GM18861 (cell line): ENCODE measurements at regions not wholly inside any gene's neighbourhood (a gene's known extent, or its start where the extent isn't known, plus 50 kb on each side); places are given as distances from the start of the nearest gene placed in this dataset.
"Not testable (repeated sequence)": the region's sequence is repeated elsewhere in the genome, so short reads cannot be mapped to it uniquely, and the experiment has no call there.

Experiments used
- ATAC-seq: cut with Tn5 transposase; IDR thresholded peaks from one replicate; pipeline ENCODE4 v1.9.1; 2021; ENCODE audit not compliant: unreplicated experiment

- no peak for ATAC-seq
Measured at GRCh38 chr4:1531683-1532548, 125.7 kb upstream of the NKX1-1 start.

- ATAC-seq = no peak
Measured at GRCh38 chr4:1530356-1530755, 124.1 kb upstream of the NKX1-1 start.

GRCh38 chr4:1524761-1525160 is 118.5 kb upstream of the NKX1-1 start:
- ATAC-seq = no peak

- ATAC-seq = no peak
Measured at GRCh38 chr4:1523907-1524636, 117.8 kb upstream of the NKX1-1 start.

DNA sequence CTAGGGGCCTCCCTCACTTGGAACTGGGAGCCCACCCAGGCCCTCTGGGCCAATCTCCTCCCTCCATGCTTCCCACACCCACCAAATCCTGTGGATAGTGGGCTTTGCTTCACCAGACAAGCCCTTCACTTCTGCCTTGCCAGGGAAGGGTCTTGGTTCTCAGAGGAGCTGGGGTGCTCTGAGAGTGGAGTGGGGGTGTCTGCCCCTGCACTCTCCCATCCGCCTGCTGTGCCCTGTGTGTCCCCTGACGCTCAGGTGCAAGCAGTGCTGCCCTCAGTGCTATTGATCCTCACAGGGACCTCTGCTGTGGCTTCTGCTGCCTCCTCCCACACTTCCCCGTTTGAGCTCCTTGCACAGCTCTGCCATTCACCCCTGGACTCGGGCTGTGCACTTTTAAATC is 117.3 kb upstream of the NKX1-1 start:
- ATAC-seq = no peak

DNA sequence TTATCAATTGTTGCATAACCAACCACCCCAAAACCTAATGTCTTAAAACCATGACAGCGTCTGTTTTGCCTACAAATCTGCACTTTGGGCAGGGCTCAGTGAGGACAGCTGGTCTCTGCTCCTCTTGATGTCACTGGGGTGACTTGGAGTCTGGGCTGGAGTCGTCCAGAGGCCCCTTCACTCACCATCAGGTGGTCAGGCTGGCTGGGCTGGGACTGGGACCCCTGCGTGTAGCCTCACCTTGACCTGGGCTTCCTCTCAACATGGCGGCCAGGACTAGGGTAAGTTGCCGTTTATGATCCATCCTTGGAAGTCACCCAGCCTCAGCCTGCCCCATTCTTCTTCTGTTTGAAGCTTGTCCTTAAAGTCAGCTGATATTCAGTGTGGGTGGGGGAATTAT is 116.8 kb upstream of the NKX1-1 start:
- ATAC-seq = no peak

GRCh38 chr4:1522606-1523005 is 116.4 kb upstream of the NKX1-1 start:
- no peak for ATAC-seq

- ATAC-seq = no peak
Measured at GRCh38 chr4:1521821-1522361, 115.6 kb upstream of the NKX1-1 start.

GRCh38 chr4:1520795-1521576 is 114.7 kb upstream of the NKX1-1 start:
- ATAC-seq = not testable (repeated sequence)

- ATAC-seq = no peak
Measured at GRCh38 chr4:1519787-1520661, 113.8 kb upstream of the NKX1-1 start.

GRCh38 chr4:1518997-1519700 is 112.9 kb upstream of the NKX1-1 start:
- no peak for ATAC-seq

DNA sequence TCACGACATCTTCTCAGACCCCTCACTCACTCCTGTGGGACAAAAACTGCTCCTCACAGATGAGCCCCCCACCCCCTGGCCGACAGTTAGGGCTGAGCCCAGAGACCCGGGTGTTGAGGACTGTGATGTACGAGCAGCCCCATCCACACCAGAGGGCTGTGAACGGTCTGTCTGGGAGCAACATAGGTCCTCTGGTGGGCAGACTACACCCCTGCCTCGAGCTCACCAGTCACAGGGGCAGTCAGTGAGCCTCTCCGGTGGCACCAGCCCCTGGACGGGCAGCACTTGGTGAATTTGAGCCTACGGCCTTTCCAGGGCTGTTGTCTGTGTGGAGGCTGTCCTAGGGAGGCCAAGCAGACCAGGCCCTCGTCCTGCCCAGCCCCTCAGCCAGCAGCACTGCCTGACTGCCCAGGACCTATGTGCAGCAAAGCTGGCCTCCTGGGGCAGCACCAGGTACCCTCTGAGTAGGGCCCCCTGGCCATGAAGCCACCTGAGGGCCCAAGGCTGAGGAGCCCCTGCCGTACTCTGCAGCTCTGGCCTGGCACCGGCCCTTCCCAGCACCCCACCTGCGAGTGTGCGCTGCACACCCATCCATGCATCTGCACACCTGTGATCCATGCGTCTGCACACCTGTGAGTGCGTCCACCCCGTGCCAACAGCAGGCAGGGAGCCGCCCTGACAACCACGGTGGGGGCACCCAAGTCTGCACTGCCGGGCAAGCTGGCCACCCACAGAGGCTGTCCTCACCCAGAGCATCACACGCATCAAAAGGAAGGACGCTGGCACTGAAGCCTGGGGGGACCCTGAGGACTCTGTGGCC is 111.6 kb upstream of the NKX1-1 start:
- no peak for ATAC-seq

DNA sequence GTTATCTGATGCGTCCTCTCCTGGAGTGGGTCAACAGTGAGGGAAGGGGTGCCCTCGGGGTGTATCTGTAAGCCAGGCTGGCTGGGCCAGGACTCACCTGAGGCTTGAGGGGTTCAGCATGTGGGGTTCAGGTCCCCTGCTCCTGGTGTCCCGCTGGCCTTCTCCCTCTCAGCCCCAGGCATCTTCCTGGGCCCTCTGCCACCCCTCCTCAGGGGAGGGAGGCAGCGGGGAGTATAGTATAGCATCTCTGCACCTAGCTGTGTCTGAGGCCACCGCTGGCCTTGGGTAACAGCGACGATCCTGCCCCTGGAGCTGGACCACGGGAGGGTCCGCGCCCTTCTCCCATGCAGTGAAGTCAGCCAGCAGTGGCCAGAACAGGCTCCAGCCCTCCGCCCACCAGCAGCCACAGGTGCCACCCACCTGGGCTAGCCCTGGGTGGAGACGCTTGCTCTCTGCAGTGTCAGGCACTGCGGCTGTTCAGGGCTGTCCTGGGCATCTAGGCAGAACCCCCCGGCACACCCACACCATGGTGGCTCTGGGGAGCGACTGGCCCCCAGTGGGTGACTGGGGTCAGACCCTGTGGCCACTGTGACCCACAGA is 110.7 kb upstream of the NKX1-1 start:
- no peak for ATAC-seq

- no peak for ATAC-seq
Measured at GRCh38 chr4:1516261-1516660, 110.0 kb upstream of the NKX1-1 start.

DNA sequence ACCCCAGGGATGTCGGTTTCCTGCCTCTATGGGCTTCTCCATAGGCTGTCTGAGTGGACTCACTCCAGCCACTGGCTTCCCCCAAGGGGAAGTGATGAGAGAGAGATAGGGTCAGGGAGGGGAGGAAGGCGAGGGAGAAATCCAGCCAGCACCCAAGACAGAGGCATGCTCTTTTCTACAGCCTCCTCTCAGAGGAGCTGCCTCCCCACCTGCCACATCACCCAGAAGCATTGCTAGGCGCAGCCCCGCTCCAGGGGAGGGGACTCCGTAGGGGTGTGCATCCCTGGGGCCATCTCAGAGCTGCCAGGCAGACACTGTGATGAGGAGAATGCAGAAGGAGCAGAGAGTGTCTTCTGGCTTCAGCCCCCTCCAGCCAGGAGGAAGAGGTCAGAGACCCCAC is 109.5 kb upstream of the NKX1-1 start:
- ATAC-seq = no peak

DNA sequence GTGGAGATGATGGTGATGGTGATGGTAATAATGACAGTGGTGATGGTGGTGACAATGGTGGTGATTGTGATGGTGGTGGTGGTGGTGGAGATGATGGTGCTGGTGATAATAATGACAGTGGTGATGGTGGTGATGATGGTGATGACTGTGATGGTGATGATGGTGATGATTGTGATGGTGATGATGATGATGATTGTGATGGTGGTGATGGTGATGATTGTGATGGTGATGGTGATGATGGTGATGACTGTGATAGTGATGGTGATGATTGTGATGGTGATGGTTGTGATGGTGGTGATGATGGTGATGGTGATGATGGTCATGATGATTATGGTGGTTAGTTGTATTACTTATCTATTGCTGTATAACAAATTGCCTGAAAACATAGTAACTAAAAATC is 108.9 kb upstream of the NKX1-1 start:
- ATAC-seq = no peak

DNA sequence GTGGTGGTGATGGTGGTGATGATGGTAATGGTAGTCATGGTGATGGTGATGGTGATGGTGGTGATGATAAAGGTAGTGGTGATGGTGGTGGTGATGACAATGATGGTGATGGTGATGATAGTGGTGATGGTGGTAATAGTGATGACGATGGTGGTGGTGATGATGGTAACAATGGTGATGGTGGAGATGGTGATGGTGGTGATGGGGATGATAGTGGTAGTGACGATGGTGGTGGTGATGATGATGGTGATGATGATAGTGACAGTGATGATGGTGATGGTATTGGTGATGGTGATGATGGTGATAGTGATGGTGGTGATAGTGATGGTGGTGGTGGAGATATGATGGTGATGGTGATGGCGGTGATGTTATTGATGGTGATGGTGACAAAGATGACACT is 108.4 kb upstream of the NKX1-1 start:
- no peak for ATAC-seq

GRCh38 chr4:1513936-1514483 is 107.8 kb upstream of the NKX1-1 start:
- no peak for ATAC-seq
